Right ventricle myocardium superior (tissue), 1 donor: ENCODE measurements at regions not wholly inside any gene's neighbourhood (a gene's known extent, or its start where the extent isn't known, plus 50 kb on each side); places are given as distances from the start of the nearest gene placed in this dataset.
"Not testable (repeated sequence)": the region's sequence is repeated elsewhere in the genome, so short reads cannot be mapped to it uniquely, and the experiment has no call there.

ENCODE experiments used
- ATAC-seq: fragments of 200-7000 bp; cut with Tn5 transposase; one replicate; pipeline ENCODE4 v1.9.1; 2020; ENCODE audit warnings: mild to moderate bottlenecking; ENCODE audit not compliant: poor library complexity
- DNase-seq: peaks from one replicate; pipeline ENCODE4 v3.0.0-alpha.2; 2020
- intact Hi-C: fragments of 100-400 bp; cut with DNase I; formaldehyde crosslinking; loops from one replicate; pipeline ENCODE4 v1.11.2; 2022
- donor health status: DM: no; HTN: yes; CAD: no; lungs with severe emphysema.

DNA sequence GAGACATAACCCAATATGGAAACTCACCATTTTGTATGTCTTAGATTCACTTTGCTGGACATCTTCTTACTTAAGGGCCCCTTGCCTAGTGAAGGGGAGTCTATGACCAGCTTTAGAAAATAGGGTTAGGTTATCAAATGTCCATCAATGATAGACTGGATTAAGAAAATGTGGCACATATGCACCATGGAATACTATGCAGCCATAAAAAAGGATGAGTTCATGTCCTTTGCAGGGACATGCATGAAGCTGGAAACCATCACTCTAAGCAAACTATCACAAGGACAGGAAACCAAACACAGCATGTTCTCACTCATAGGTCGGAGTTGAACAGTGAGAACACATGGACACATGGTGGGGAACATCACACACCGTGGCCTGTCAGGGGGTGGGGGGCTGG lies 301.8 kb upstream of the TBL1XR1 start:
- DNase-seq, intact Hi-C loops, ATAC-seq: not testable (repeated sequence)

GRCh38 chr3:177499779-177500423 lies 302.6 kb upstream of the TBL1XR1 start:
- DNase-seq = no peak
- no peak for ATAC-seq
- intact Hi-C loops = no loop called here

- ATAC-seq (no peak), DNase-seq (no peak)
- intact Hi-C loops = no loop called here
These were observed 313.5 kb upstream of the TBL1XR1 start for GRCh38 chr3:177510693-177511216.

GRCh38 chr3:177512945-177513814 lies 315.9 kb upstream of the TBL1XR1 start:
- intact Hi-C loops = no loop called here
- peak; percentile 18 for ATAC-seq

GRCh38 chr3:177513815-177514610 lies 316.7 kb upstream of the TBL1XR1 start:
- intact Hi-C loops = no loop called here
- DNase-seq (no peak), ATAC-seq (no peak)

More at GRCh38 chr3:177512945-177513814, 315.9 kb upstream of the TBL1XR1 start:
- no peak for DNase-seq

DNA sequence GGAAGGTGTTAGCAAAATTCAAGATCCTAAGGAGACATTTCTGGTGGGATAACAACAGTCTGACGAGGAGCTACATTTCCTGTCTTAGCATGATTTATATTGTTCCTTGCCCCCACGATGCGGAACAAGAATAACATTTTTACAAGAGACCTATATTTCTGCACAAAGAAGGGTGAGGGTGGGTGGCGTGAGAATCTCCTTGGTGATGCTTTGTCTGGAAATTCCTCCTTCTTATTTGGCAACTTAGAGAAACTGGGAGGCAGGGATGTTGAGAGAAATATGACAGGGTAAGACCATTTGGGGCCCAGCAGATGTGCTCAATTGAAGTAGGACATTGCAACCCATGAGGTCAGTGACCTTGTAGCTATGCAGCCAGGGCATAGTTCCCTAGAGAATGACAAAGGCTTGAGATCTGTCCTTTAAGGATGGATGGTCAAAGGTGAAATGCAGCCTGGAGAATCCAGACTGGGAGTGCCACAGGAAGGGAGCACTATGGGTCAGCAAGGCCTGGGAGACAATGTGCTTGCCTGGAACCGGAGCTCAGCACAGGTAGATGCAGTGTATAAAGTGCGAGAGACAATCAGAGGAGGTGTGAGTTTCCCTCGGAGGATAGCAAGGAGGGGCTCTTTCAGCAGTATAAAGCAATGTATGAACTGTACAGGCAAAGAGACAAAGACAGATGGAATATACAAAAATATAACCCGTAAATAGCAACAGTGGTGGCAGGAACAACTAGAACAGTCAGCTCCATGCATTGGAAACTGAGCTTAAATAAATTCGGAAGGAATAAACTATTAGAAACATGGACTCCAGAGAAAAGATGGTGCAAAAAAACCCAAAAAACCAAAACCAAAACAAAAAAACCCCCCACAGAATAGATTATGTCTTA lies 317.6 kb upstream of the TBL1XR1 start:
- DNase-seq (no peak), ATAC-seq (no peak)
- intact Hi-C loops = no loop called here

GRCh38 chr3:177515786-177516157 lies 318.5 kb upstream of the TBL1XR1 start:
- intact Hi-C loops = no loop called here
- no peak for ATAC-seq
- DNase-seq = no peak

GRCh38 chr3:177516158-177517011 lies 319.1 kb upstream of the TBL1XR1 start:
- peak; percentile 68 for DNase-seq
- ATAC-seq = peak; percentile 83
- intact Hi-C loops = no loop called here

- no peak for DNase-seq
- no peak for ATAC-seq
- intact Hi-C loops = no loop called here
These were observed 320.6 kb upstream of the TBL1XR1 start for GRCh38 chr3:177517906-177518305.

DNA sequence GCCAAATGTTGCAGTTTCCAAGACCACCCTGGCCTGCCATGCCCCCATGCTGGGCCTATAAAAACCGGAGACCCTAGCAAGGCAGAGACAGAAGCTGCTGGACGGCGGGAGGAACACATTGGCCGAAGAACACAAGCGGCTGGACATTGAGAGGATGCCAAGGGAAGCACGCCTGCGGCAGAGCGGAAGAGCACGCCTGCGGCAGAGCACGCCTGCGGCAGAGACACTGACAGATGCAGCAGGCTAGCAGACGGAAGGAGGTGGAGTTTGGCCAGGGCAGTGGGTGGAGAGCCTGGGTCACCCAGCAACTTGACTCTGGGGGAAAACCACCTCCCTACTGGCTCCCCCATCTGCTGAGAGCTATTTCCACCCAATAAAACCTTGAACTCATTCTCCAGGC lies 322.3 kb upstream of the TBL1XR1 start:
- intact Hi-C loops = no loop called here
- ATAC-seq = no peak
- peak; percentile 54 for DNase-seq

GRCh38 chr3:177521305-177521704 lies 324.0 kb upstream of the TBL1XR1 start:
- DNase-seq (no peak), ATAC-seq (no peak)
- intact Hi-C loops = no loop called here

- intact Hi-C loops = no loop called here
- ATAC-seq = no peak
These were observed 324.8 kb upstream of the TBL1XR1 start for GRCh38 chr3:177522051-177522450.

DNA sequence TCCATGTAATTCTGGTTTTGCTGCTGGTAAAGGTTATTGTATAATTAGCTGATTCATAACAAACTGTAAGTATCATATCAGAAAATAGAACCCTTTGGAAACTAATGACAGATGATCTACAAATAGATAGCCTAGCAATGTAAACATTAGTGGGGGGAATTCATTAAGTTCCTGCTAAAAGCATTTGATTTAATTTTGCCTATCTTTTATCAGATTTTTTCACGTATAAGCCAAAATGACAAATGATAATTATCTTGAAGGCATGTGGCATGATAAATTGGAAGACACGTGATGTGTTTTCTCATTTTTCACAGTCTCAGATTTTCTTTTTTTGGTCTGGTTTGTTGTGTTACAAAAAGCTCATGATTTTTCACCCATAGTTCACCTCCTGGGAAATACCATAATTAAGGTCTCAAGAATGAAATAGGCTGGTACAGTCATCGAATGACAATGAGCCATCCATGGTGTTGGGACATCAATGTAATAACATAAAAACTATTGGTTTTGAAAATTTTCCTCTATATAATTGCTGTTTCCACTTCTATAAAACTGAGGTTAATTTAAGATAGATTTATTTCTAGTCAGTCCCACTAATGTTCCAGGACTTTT lies 325.9 kb upstream of the TBL1XR1 start:
- DNase-seq (no peak), ATAC-seq (no peak)
- intact Hi-C loops = no loop called here

More at GRCh38 chr3:177522051-177522450, 324.8 kb upstream of the TBL1XR1 start:
- DNase-seq = no peak

GRCh38 chr3:177523872-177524438 lies 326.7 kb upstream of the TBL1XR1 start:
- intact Hi-C loops = no loop called here
- DNase-seq (no peak), ATAC-seq (no peak)

- intact Hi-C loops = no loop called here
- DNase-seq (no peak), ATAC-seq (no peak)
These were observed 327.5 kb upstream of the TBL1XR1 start for GRCh38 chr3:177524742-177525141.

DNA sequence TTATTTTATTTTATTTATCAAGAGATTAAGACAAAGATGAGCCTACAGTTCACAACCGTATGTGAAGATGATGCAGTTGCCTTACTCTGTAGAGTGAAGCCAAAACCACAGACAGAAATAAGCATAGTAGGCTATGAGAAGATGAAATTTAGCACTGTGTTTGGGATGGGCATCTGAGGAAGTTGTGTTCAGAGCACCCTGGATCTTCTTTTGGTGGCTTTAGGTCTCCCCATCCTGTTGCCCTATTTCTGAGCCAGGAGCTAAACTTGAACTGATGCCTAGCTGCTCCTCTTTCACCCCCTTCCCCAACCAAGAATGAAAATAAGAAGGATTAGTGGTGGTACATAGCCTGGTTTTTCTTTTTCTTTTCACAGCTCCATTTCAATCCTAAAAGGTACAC lies 328.1 kb upstream of the TBL1XR1 start:
- intact Hi-C loops = no loop called here
- DNase-seq = no peak
- ATAC-seq = no peak
